ENCODE measurements at regions not wholly inside any gene's neighbourhood (a gene's known extent, or its start where the extent isn't known, plus 50 kb on each side); places are given as distances from the start of the nearest gene placed in this dataset.
"Not testable (repeated sequence)": the region's sequence is repeated elsewhere in the genome, so short reads cannot be mapped to it uniquely, and the experiment has no call there.

GRCh38 chr13:44131069-44131614 lies 242.5 kb upstream of the SERP2 start:
- peak; percentile 57 for DNase-seq

DNA sequence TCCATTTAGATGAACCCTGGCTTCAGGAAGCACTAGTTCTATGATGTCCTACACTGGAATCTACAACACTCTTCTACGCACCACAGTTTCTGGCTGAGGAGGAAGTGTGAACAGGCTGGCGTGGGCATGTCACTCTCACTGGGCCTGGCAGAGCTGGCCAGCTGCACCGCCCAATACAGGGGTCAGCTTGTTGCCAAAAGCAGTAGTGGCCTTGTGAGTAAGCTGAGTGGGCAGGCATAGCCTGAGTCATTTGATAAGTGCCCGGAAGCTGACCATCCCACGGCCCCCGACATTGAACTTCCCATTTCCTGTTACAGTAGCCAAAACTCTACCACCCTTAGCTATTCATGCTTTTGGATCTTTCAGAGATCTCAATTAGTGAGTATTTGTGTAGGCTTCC lies 240.9 kb upstream of the SERP2 start:
- peak; percentile 35 for DNase-seq

GRCh38 chr13:44133626-44134025 lies 240.0 kb upstream of the SERP2 start:
- DNase-seq = no peak

- DNase-seq = no peak
Measured at GRCh38 chr13:44135566-44135965, 238.1 kb upstream of the SERP2 start.

DNA sequence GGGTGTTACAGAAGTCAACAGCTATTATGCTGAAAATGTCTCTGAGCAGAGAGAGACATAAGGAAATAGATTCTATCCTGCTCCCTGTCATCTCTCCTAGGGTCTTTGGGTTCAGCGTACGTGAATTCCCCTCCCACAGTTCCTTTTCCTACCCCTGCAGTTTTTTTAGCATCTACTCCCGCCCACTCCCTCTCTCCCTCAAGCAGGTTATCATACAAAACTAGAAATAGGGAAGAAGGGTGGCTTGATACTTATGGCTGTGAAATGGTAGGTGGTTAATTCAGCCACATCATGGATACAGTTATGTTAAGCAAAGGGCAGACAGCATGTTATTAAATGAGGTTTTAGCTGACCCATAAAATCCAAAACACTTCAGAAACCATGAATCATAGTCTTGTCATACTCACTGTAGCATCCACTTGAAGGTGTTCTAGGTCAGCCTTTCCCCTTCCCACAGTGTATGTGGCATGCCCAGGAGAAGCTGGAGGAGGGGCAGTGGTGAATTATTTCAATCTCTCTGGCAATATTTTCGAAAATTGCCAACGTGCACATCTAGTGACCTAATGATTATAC lies 236.8 kb upstream of the SERP2 start:
- peak; percentile 52 for DNase-seq

DNA sequence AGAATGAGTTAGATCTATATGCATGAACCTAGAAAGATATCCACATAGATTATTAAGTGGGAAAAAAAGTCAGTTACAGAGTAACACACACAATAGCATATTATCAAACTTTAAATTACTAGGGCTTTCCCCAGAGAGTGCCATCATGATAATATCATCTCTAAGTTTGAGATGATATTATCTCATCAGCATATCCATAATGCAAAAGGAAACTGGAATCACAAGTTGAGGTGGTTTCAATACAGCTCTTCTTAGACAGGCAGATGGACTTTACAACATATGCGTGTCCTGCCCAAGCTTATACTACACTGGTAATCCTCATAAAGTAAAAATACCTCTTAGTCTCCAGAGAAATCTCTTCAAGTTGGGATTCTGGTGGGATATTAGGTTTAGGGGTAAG lies 236.2 kb upstream of the SERP2 start:
- DNase-seq = no peak

DNA sequence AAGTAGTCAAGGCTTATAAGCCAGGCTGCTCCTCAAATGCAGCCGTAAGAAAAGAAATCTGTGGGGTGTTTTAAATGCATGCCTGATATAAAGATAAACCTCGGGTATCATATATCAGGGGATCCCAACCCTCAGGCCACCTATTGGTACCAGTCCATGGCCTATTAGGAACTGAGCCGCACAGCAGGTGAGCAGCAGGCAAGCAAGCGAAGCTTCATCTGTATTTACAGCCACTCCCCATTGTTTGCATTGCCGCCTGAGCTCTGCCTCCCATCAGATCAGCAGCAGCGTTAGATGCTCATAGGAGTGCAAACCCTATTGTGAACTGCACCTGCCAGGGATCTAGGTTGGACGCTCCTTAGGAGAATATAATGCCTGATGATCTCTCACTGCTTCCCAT lies 233.5 kb upstream of the SERP2 start:
- DNase-seq = no peak

DNA sequence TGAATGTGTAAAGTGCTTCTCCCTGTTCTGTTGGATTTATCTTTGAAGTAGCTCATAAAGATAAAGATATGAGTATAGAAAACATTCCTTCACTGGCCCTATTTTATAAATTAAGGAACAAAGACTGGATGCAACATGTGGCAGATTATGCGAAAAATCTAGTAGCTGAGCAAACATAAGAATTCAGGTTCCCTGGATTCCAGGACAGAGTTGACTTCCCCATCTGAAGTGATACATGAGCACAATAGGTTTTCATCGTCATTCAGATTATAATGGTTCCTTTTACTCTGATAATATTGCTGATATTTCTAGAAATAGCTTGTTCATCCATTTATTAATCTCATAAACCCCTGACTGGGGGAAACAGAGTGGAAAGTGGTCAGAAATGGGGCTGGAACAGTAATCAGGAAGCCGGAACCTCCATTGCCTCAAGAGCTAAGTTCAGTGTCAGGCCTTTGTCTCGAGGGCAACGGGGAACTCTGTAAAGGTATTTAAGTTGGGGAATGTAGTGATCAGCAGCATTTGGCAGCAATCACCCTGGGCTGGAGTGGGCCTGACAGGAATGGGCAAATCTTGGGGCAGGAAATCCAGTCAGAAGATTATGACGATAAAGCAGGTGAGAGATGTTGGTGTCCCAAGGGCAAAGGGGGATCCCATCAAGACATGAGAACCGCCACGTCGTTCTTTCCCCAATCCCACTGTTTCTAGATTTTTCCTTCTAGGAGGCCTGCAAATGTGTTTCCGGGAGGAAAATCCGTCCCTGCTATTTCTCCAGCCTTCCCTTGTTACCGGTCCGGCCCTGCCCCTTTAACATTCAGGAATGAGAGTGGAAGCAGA lies 232.5 kb upstream of the SERP2 start:
- no peak for DNase-seq

- DNase-seq = peak; percentile 91
Measured at GRCh38 chr13:44141725-44142539, 231.7 kb upstream of the SERP2 start.

- DNase-seq = no peak
Measured at GRCh38 chr13:44142540-44142867, 231.1 kb upstream of the SERP2 start.

DNA sequence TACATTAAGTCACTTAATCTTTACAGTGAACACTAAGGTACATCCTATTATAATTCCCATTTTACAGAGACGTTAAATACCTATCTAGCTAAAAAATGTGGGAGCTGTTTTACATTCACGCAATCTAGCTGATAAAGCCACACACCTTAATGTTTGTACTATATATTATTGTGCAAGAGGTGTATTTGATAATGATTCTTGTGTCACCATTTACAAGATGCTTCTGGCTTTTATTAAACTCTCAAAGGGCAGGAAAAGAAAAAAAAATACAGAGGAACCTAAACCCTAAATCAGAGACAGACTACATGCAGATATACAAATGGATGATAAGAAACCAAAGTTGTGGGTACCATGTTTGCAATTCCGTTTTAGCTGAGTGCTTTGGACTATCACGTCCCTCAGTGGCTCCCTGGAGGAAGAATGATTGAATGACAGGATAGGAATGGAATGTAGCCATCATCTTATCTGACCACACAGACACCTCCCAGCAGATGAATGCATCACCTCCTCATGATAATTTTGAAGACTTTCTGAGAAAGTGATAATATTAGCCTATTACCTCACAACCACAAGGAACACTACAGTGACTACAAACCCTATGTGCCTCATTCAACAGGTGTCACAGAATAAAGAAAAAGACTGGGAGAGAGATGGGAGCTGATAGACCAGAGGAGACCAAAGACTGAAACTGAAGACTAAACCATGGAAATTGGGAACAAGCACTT lies 230.5 kb upstream of the SERP2 start:
- peak; percentile 94 for DNase-seq

- DNase-seq = no peak
Measured at GRCh38 chr13:44146138-44146537, 227.5 kb upstream of the SERP2 start.

DNA sequence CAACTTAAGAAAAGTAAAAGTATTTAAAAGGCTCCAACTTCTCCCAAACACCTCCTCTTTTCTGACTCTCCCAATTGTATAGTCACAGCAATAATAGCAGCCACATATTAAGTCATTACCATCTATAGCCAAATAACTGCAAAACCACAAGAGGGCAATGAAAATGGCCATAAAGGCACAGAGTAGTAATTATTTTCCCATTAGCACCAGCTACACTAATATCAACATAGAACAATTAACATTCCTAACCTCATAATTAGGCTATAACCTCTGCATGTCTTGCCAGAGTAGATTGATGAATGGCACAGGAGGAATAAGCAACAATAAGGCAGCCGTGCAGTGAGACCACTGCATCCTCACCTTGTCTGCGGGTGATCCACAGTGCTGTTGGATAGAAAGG lies 226.4 kb upstream of the SERP2 start:
- no peak for DNase-seq

GRCh38 chr13:44147648-44148047 lies 226.0 kb upstream of the SERP2 start:
- no peak for DNase-seq

DNA sequence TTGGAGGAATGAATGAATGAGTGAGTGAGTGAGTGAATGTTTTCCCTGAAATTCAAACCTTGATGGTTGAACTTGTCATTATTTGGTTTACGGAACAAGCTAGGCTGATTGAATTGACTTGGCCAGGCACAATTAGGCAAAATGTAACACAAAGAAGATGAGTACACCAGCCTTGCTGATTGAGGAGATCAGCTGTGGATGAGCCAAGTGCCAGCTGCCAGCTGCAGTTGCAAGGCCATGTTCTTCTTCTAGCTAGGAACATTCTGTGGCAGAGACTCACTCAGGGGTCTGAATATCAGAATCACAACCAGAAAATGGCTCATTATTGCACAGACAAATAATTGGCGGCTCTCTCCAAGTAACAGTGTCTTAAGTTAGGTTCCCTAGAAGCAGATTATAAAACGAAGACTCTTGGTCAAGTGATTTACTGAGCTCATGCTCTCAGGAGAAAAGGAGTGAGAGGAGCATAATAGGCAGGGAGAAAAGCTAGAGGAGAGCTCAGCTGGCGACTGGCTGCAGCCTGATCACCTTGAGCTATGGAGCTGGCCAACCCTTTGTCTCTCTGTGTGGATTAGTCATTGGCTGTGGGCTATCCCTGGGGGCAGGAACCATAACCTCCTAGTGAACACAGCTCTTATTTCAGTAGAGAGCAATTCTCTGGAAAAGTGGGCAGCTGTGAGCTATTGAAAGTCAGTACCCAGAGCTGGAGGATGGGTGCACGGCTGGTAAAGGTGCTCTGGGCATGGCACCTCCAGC lies 225.3 kb upstream of the SERP2 start:
- no peak for DNase-seq

GRCh38 chr13:44149231-44149630 lies 224.4 kb upstream of the SERP2 start:
- not testable (repeated sequence) for DNase-seq

GRCh38 chr13:44149821-44150220 lies 223.8 kb upstream of the SERP2 start:
- no peak for DNase-seq

DNA sequence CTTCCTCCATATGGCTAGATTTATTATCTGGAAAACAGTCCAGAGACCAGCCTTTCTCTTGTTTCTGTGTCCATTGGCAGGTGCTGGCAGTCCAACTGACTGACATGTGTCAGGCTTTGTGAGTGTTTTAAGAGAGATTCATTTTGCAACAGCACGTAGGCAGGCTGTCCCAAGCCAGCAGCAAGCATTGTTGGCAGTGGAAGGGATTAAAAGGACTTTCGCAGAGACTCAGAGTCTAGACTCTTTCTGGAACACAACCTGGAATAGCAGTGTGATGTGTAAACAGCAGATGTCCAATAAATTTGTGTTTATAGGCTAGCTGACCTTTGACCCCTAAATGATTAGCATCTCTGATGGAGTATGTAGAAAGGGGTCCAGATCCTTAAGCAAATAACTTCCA lies 222.2 kb upstream of the SERP2 start:
- no peak for DNase-seq

DNA sequence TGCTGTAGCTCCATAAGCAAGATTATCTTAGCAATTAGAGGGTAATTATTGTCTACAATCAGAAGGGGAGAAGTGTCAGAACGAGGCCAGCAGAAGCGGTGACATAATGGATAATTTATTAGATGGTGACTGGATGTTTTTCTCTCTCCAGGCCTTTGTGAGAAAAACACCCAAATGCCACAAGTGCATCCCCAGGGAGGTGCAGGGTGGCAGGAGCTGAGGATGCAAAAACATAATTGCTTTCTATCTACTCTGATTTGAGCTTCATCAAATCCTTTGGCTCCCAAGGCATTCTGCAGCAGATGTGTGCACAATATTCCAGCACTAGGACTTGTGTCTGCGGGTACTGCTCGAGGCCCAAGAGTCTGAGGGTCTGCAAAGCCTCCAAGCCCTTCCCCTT lies 220.1 kb upstream of the SERP2 start:
- no peak for DNase-seq

GRCh38 chr13:44155422-44156293 lies 218.0 kb upstream of the SERP2 start:
- no peak for DNase-seq

GRCh38 chr13:44156294-44156658 lies 217.3 kb upstream of the SERP2 start:
- no peak for DNase-seq

Measured in kidney glomerular epithelial cell (primary cell).